Kidney tubule cell (primary cell): ENCODE measurements at regions not wholly inside any gene's neighbourhood (a gene's known extent, or its start where the extent isn't known, plus 50 kb on each side); places are given as distances from the start of the nearest gene placed in this dataset.
A peak's percentile ranks its signal among the peaks of the same experiment; 100 is the strongest.
"Not testable (repeated sequence)": the region's sequence is repeated elsewhere in the genome, so short reads cannot be mapped to it uniquely, and the experiment has no call there.

ENCODE experiments used
- DNase-seq: peaks from one replicate; pipeline ENCODE4 v3.0.0-alpha.2; 2018; ENCODE audit warnings: low spot score

- DNase-seq: not testable (repeated sequence)
Observed at GRCh38 chr5:1636208-1636770, 112.5 kb upstream of the LPCAT1 start.

- not testable (repeated sequence) for DNase-seq
Observed at GRCh38 chr5:1635477-1635876, 111.7 kb upstream of the LPCAT1 start.

- no peak for DNase-seq
Observed at GRCh38 chr5:1634337-1634661, 110.5 kb upstream of the LPCAT1 start.

- DNase-seq: peak; percentile 86
Observed at GRCh38 chr5:1633605-1634336, 110.0 kb upstream of the LPCAT1 start.

GRCh38 chr5:1631004-1631403 lies 107.2 kb upstream of the LPCAT1 start:
- DNase-seq: not testable (repeated sequence)

GRCh38 chr5:1626397-1626796 lies 102.6 kb upstream of the LPCAT1 start:
- DNase-seq: not testable (repeated sequence)

- not testable (repeated sequence) for DNase-seq
Observed at GRCh38 chr5:1619531-1619930, 95.8 kb upstream of the LPCAT1 start.

- not testable (repeated sequence) for DNase-seq
Observed at GRCh38 chr5:1618296-1618865, 94.6 kb upstream of the LPCAT1 start.

GRCh38 chr5:1617236-1617755 lies 93.5 kb upstream of the LPCAT1 start:
- not testable (repeated sequence) for DNase-seq

- DNase-seq: not testable (repeated sequence)
Observed at GRCh38 chr5:1613515-1613914, 89.8 kb upstream of the LPCAT1 start.

GRCh38 chr5:1610526-1610925 lies 86.8 kb upstream of the LPCAT1 start:
- DNase-seq: not testable (repeated sequence)

GRCh38 chr5:1609111-1609510 lies 85.4 kb upstream of the LPCAT1 start:
- not testable (repeated sequence) for DNase-seq

GRCh38 chr5:1608336-1608735 lies 84.6 kb upstream of the LPCAT1 start:
- DNase-seq: not testable (repeated sequence)

GRCh38 chr5:1606951-1607350 lies 83.2 kb upstream of the LPCAT1 start:
- not testable (repeated sequence) for DNase-seq

- not testable (repeated sequence) for DNase-seq
Observed at GRCh38 chr5:1603916-1604315, 80.2 kb upstream of the LPCAT1 start.

GRCh38 chr5:1601565-1601964 lies 77.8 kb upstream of the LPCAT1 start:
- peak; percentile 38 for DNase-seq

GRCh38 chr5:1598950-1599737 lies 75.4 kb upstream of the LPCAT1 start:
- peak; percentile 76 for DNase-seq

- DNase-seq: not testable (repeated sequence)
Observed at GRCh38 chr5:1597093-1597473, 73.3 kb upstream of the LPCAT1 start.

GRCh38 chr5:1596462-1597092 lies 72.8 kb upstream of the LPCAT1 start:
- not testable (repeated sequence) for DNase-seq

GRCh38 chr5:1594357-1595106 lies 70.8 kb upstream of the LPCAT1 start:
- DNase-seq: peak; percentile 91

GRCh38 chr5:1593903-1594356 lies 70.2 kb upstream of the LPCAT1 start:
- DNase-seq: peak; percentile 10
